ENCODE measurements at regions not wholly inside any gene's neighbourhood (a gene's known extent, or its start where the extent isn't known, plus 50 kb on each side); places are given as distances from the start of the nearest gene placed in this dataset.

- Histone ChIP-seq H3K4me3 (ENCODE audit: low read length) (no peak overlapping the region), H3K27me3 (ENCODE audit: insufficient read depth, low read depth, low read length) (peaks cover 3% of the 10 kb centered on the region), H3K9me2 (ENCODE audit: insufficient read depth, low read length) (no peaks in the 10 kb centered on the region), H3K79me2 (replicated peaks; ENCODE audit: insufficient read depth, low read length) (no peaks in the 10 kb centered on the region), H3K36me3 (ENCODE audit: insufficient read depth, low read length) (no peaks in the 10 kb centered on the region), H4K20me1 (ENCODE audit: insufficient read depth) (no peaks in the 10 kb centered on the region), H3K9ac (ENCODE audit: low read length) (no peak overlapping the region), H3K9me3 (ENCODE audit: low read length) (no peaks in the 10 kb centered on the region), H2AFZ (ENCODE audit: low read depth, low read length) (no peak overlapping the region), H3K4me2 (ENCODE audit: low read length) (no peak overlapping the region), H3K27ac (ENCODE audit: low read length) (no peak overlapping the region), H3F3A (ENCODE audit: insufficient read depth, low read length, poor library complexity, severe bottlenecking) (no peaks in the 10 kb centered on the region)
- TF ChIP-seq RAD21 (conservative IDR thresholded peaks at IDR 0.05): no peak
- TF ChIP-seq EP300 (conservative IDR thresholded peaks at IDR 0.05; ENCODE audit: poor library complexity, severe bottlenecking): no peak
- no peak for TF ChIP-seq SMC3 (conservative IDR thresholded peaks at IDR 0.05; ENCODE audit: poor library complexity)
- TF ChIP-seq CTCF (IDR thresholded peaks at IDR 0.05; ENCODE audit: poor library complexity, severe bottlenecking): no peak
- no peak for TF ChIP-seq MXI1 (conservative IDR thresholded peaks at IDR 0.05; ENCODE audit: poor library complexity, severe bottlenecking)
- no peak for TF ChIP-seq TAF1 (IDR thresholded peaks at IDR 0.05; ENCODE audit: low read depth)
- no peak for TF ChIP-seq REST (IDR thresholded peaks at IDR 0.05; ENCODE audit: borderline replicate concordance)
- TF ChIP-seq POLR2AphosphoS5 (IDR thresholded peaks at IDR 0.05): no peak
- TF ChIP-seq EZH2 (IDR thresholded peaks at IDR 0.05; ENCODE audit: borderline replicate concordance, insufficient read depth, low read length, poor library complexity, severe bottlenecking): no peak
These were observed 51.5 kb downstream of the SST start for GRCh38 chr3:187618722-187619121.

- Histone ChIP-seq H3K9me2 (ENCODE audit: insufficient read depth, low read length) (no peaks in the 10 kb centered on the region), H4K20me1 (ENCODE audit: insufficient read depth) (no peaks in the 10 kb centered on the region), H3K9ac (ENCODE audit: low read length) (no peak overlapping the region), H3K36me3 (ENCODE audit: insufficient read depth, low read length) (no peaks in the 10 kb centered on the region), H3K4me2 (ENCODE audit: low read length) (no peak overlapping the region), H3K27me3 (ENCODE audit: insufficient read depth, low read depth, low read length) (peaks cover 1% of the 10 kb centered on the region), H3K79me2 (replicated peaks; ENCODE audit: insufficient read depth, low read length) (no peaks in the 10 kb centered on the region), H3K9me3 (ENCODE audit: low read length) (no peaks in the 10 kb centered on the region), H3K27ac (ENCODE audit: low read length) (no peak overlapping the region), H3F3A (ENCODE audit: insufficient read depth, low read length, poor library complexity, severe bottlenecking) (no peaks in the 10 kb centered on the region), H2AFZ (ENCODE audit: low read depth, low read length) (no peak overlapping the region), H3K4me3 (ENCODE audit: low read length) (no peak overlapping the region)
- TF ChIP-seq CTCF (IDR thresholded peaks at IDR 0.05; ENCODE audit: poor library complexity, severe bottlenecking): no peak
- no peak for TF ChIP-seq MXI1 (conservative IDR thresholded peaks at IDR 0.05; ENCODE audit: poor library complexity, severe bottlenecking)
- no peak for TF ChIP-seq EP300 (conservative IDR thresholded peaks at IDR 0.05; ENCODE audit: poor library complexity, severe bottlenecking)
- TF ChIP-seq SMC3 (conservative IDR thresholded peaks at IDR 0.05; ENCODE audit: poor library complexity): no peak
- no peak for TF ChIP-seq EZH2 (IDR thresholded peaks at IDR 0.05; ENCODE audit: borderline replicate concordance, insufficient read depth, low read length, poor library complexity, severe bottlenecking)
- no peak for TF ChIP-seq TAF1 (IDR thresholded peaks at IDR 0.05; ENCODE audit: low read depth)
- TF ChIP-seq POLR2AphosphoS5 (IDR thresholded peaks at IDR 0.05): no peak
- no peak for TF ChIP-seq RAD21 (conservative IDR thresholded peaks at IDR 0.05)
- TF ChIP-seq REST (IDR thresholded peaks at IDR 0.05; ENCODE audit: borderline replicate concordance): no peak
These were observed 53.0 kb downstream of the SST start for GRCh38 chr3:187617213-187617612.
